ENCODE measurements at regions not wholly inside any gene's neighbourhood (a gene's known extent, or its start where the extent isn't known, plus 50 kb on each side); places are given as distances from the start of the nearest gene placed in this dataset.

- Histone ChIP-seq H3K4me1 (no peaks in the 10 kb centered on the region), H3K36me3 (no peaks in the 10 kb centered on the region), H3K27me3 (no peaks in the 10 kb centered on the region), H3K4me3 (no peak overlapping the region), H3K9me3 (no peaks in the 10 kb centered on the region), H3K27ac (no peak overlapping the region)
- DNase-seq (ENCODE audit: low spot score in 2 of 2), result no peak
- intact Hi-C loops (cut with DNase I), result no loop called here
- TF ChIP-seq CTCF (IDR thresholded peaks at IDR 0.05), result no peak
Observed at GRCh38 chr16:63216696-63217423, 1180.6 kb upstream of the CDH8 start.

DNA sequence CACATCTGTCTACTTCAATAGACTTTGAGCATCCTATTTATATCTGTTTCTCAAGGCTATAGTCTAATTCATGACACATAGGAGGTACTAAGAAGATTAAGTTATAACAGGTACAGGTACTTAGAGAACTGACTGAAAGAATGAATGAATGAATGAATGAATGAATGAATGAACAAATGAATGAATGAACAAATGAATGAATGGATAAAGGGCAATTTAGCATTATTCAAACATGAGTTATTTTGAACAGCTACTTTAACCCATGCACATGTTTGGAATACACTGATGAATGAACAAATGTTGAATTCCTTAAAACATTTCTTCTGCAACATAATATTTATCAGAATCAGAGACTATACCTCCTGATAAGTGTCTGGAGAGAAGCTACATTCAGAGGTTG lies 1165.6 kb upstream of the CDH8 start:
- Histone ChIP-seq H3K4me1 (no peaks in the 10 kb centered on the region), H3K9me3 (no peaks in the 10 kb centered on the region), H3K27ac (no peak overlapping the region), H3K27me3 (no peaks in the 10 kb centered on the region), H3K36me3 (no peaks in the 10 kb centered on the region), H3K4me3 (no peak overlapping the region)
- intact Hi-C loops (cut with DNase I), result no loop called here
- TF ChIP-seq CTCF (IDR thresholded peaks at IDR 0.05), result no peak
- no peak for DNase-seq (ENCODE audit: low spot score in 2 of 2)

DNA sequence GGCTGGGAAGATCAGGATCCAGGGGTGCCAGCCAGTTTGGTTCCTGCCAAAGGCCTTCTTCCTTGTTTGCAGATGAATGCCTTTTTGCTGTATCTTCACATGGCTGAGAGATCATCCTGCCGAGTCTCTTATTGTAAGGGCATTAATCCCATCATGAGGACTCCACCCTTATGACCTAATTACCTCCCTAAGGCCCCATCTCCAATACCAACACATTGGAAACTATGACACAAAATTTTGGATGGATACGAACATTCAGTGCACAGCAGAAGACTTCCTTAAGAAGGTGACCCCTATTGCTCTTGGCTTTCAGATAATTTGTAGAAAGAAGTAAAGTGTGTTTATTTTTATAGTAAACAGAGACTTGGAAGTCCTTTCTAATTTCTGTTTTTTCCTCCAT lies 1164.7 kb upstream of the CDH8 start:
- DNase-seq (ENCODE audit: low spot score in 2 of 2), result no peak

DNA sequence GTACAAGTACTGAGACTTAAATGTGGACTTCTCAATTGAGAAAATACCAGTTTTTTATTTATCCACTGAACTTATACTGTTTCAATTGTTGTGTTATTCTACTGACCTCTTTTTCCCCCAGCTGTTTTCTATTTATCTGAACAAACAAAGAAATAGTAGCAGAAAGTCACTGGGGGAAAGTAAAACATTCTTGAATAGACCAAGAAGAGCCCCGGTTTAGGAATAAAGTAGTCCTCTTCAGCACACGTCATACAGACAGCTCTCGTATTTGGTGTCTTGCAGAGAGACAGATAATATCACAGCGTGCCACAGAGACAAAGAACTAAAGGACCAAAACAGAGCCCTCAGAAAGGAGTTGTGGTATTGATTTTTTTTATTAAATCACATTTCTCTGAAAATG lies 1159.1 kb upstream of the CDH8 start:
- H3K36me3 ChIP-seq, result no peaks in the 10 kb centered on the region
- intact Hi-C loops (cut with DNase I), result no loop called here
- DNase-seq (ENCODE audit: low spot score in 2 of 2), result no peak
- H3K4me3 ChIP-seq, result no peak overlapping the region
- H3K9me3 ChIP-seq, result no peaks in the 10 kb centered on the region
- no peak overlapping the region for H3K27ac ChIP-seq
- TF ChIP-seq CTCF (IDR thresholded peaks at IDR 0.05), result no peak
- H3K4me1 ChIP-seq, result no peaks in the 10 kb centered on the region
- no peaks in the 10 kb centered on the region for H3K27me3 ChIP-seq

More for the DNA sequence above, 1164.7 kb upstream of the CDH8 start:
- no peak for TF ChIP-seq CTCF (IDR thresholded peaks at IDR 0.05)
- intact Hi-C loops (cut with DNase I), result no loop called here
- Histone ChIP-seq H3K27ac (no peak overlapping the region), H3K27me3 (no peaks in the 10 kb centered on the region), H3K4me1 (no peaks in the 10 kb centered on the region), H3K9me3 (no peaks in the 10 kb centered on the region), H3K36me3 (no peaks in the 10 kb centered on the region), H3K4me3 (no peak overlapping the region)

DNA sequence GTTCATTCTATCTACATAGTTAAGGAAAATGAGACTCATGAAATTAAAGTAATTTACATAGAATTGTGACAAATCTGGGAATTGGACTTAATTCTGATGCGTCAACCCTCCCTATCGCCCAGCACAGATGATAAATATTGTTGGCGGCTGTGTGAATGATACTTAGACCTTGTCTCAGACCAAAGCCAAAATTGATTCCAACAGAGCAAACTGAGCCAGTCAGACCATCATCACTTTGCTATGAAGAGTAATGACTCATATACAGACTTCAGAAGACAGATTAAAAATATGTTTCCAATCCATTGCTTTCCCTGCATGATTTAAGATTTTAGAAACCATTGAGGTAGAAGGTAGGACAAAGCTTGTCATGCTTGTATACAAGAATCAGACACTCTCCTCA lies 1156.7 kb upstream of the CDH8 start:
- H3K27ac ChIP-seq, result no peak overlapping the region
- H3K9me3 ChIP-seq, result no peaks in the 10 kb centered on the region
- no peaks in the 10 kb centered on the region for H3K4me1 ChIP-seq
- no peak for TF ChIP-seq CTCF (IDR thresholded peaks at IDR 0.05)
- H3K4me3 ChIP-seq, result no peak overlapping the region
- DNase-seq (ENCODE audit: low spot score in 2 of 2), result no peak
- H3K36me3 ChIP-seq, result no peaks in the 10 kb centered on the region
- intact Hi-C loops (cut with DNase I), result no loop called here
- H3K27me3 ChIP-seq, result no peaks in the 10 kb centered on the region

Measured in ascending aorta (tissue), 2 donors.